ENCODE measurements at regions not wholly inside any gene's neighbourhood (a gene's known extent, or its start where the extent isn't known, plus 50 kb on each side); places are given as distances from the start of the nearest gene placed in this dataset.

GRCh38 chr7:52091996-52092395 is 775.4 kb upstream of the COBL start:
- DNase-seq (ENCODE audit: low spot score) (no peak), ATAC-seq (ENCODE audit: insufficient number of reproducible peaks, low FRiP score, low read depth) (no peak)
- Histone ChIP-seq H3K27me3 (replicated peaks; ENCODE audit: insufficient read depth) (no peaks in the 10 kb centered on the region), H3K27ac (no peak overlapping the region), H3K9me3 (no peaks in the 10 kb centered on the region), H3K36me3 (no peaks in the 10 kb centered on the region), H3K4me1 (ENCODE audit: control insufficient read depth in 1 of 2, low read depth in 2 of 2) (no peaks in the 10 kb centered on the region), H3K4me3 (no peak overlapping the region)
- TF ChIP-seq, protein P1, sequence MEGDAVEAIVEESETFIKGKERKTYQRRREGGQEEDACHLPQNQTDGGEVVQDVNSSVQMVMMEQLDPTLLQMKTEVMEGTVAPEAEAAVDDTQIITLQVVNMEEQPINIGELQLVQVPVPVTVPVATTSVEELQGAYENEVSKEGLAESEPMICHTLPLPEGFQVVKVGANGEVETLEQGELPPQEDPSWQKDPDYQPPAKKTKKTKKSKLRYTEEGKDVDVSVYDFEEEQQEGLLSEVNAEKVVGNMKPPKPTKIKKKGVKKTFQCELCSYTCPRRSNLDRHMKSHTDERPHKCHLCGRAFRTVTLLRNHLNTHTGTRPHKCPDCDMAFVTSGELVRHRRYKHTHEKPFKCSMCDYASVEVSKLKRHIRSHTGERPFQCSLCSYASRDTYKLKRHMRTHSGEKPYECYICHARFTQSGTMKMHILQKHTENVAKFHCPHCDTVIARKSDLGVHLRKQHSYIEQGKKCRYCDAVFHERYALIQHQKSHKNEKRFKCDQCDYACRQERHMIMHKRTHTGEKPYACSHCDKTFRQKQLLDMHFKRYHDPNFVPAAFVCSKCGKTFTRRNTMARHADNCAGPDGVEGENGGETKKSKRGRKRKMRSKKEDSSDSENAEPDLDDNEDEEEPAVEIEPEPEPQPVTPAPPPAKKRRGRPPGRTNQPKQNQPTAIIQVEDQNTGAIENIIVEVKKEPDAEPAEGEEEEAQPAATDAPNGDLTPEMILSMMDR (IDR thresholded peaks at IDR 0.05): no peak

- no peak for DNase-seq (ENCODE audit: low spot score)
- Histone ChIP-seq H3K4me3 (no peak overlapping the region), H3K36me3 (no peaks in the 10 kb centered on the region), H3K4me1 (ENCODE audit: control insufficient read depth in 1 of 2, low read depth in 2 of 2) (no peaks in the 10 kb centered on the region), H3K9me3 (no peaks in the 10 kb centered on the region), H3K27me3 (replicated peaks; ENCODE audit: insufficient read depth) (no peaks in the 10 kb centered on the region), H3K27ac (no peak overlapping the region)
- TF ChIP-seq, protein P1 (IDR thresholded peaks at IDR 0.05): no peak
- ATAC-seq (ENCODE audit: insufficient number of reproducible peaks, low FRiP score, low read depth): no peak
Observed at GRCh38 chr7:52091101-52091500, 774.5 kb upstream of the COBL start.

GRCh38 chr7:52088008-52088901 is 771.6 kb upstream of the COBL start:
- no peak overlapping the region for H3K27ac ChIP-seq
- H3K27me3 ChIP-seq (replicated peaks; ENCODE audit: insufficient read depth): no peaks in the 10 kb centered on the region
- H3K36me3 ChIP-seq: no peaks in the 10 kb centered on the region
- no peak overlapping the region for H3K4me3 ChIP-seq
- TF ChIP-seq, protein P1 (IDR thresholded peaks at IDR 0.05): no peak
- H3K4me1 ChIP-seq (ENCODE audit: control insufficient read depth in 1 of 2, low read depth in 2 of 2): no peaks in the 10 kb centered on the region
- DNase-seq (ENCODE audit: low spot score): no peak
- ATAC-seq (ENCODE audit: insufficient number of reproducible peaks, low FRiP score, low read depth): no peak
- no peaks in the 10 kb centered on the region for H3K9me3 ChIP-seq

DNA sequence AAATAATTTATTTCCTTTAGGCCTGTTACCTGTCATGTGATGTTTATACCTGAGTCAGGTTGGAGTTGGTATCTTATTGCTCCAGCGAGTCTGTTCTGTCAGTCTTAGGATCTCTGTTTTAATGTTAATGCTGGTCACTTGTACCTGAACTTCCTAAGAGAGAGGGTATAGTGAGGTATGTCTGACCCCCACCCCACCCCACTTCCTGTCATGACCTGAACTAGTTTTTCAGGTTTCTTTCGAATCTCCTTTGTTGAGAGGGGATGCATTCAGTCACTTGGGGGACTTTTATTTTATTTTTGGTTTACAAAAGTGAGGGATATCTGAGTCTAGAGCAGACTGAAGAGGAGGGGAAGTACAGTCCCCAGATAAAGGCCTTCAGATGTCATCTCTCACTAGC is 769.0 kb upstream of the COBL start:
- no peak overlapping the region for H3K4me3 ChIP-seq
- no peaks in the 10 kb centered on the region for H3K27me3 ChIP-seq (replicated peaks; ENCODE audit: insufficient read depth)
- no peak overlapping the region for H3K27ac ChIP-seq
- TF ChIP-seq, protein P1 (IDR thresholded peaks at IDR 0.05): no peak
- H3K4me1 ChIP-seq (ENCODE audit: control insufficient read depth in 1 of 2, low read depth in 2 of 2): no peaks in the 10 kb centered on the region
- ATAC-seq (ENCODE audit: insufficient number of reproducible peaks, low FRiP score, low read depth) (no peak), DNase-seq (ENCODE audit: low spot score) (no peak)
- no peaks in the 10 kb centered on the region for H3K9me3 ChIP-seq
- no peaks in the 10 kb centered on the region for H3K36me3 ChIP-seq

- DNase-seq (ENCODE audit: low spot score): no peak
- Histone ChIP-seq H3K4me1 (ENCODE audit: control insufficient read depth in 1 of 2, low read depth in 2 of 2) (no peaks in the 10 kb centered on the region), H3K36me3 (no peaks in the 10 kb centered on the region), H3K27me3 (replicated peaks; ENCODE audit: insufficient read depth) (no peaks in the 10 kb centered on the region), H3K9me3 (no peaks in the 10 kb centered on the region), H3K4me3 (no peak overlapping the region), H3K27ac (no peak overlapping the region)
- TF ChIP-seq, protein P1 (IDR thresholded peaks at IDR 0.05): no peak
- no peak for ATAC-seq (ENCODE audit: insufficient number of reproducible peaks, low FRiP score, low read depth)
Observed at GRCh38 chr7:52080493-52080892, 763.9 kb upstream of the COBL start.
